ENCODE measurements at regions not wholly inside any gene's neighbourhood (a gene's known extent, or its start where the extent isn't known, plus 50 kb on each side); places are given as distances from the start of the nearest gene placed in this dataset.

DNA sequence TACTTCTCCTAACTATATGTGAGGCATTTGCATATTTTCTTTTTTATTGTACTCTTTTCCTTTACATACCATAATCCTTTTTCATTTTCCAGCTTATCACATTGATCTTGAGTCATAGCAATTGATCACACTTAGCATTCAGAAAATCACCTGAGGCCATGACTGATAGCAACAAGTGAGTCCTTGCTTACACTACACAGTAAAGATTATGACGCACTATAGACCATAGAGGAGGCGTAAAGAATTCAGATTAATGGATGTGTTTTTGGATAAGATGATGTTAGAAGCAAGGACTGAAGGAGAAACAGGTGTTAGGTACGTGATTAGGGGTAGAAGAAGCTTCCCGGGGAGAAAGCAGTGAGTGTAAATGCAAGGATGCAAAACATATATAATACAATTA lies 637.7 kb downstream of the ETNK1 start:
- Histone ChIP-seq H2AFZ (ENCODE audit: low read length) (no peak overlapping the region), H3K9me3 (ENCODE audit: low read length) (no peaks in the 10 kb centered on the region), H4K20me1 (ENCODE audit: insufficient read depth, low read length) (no peaks in the 10 kb centered on the region), H3K79me2 (ENCODE audit: insufficient read depth, low read depth, low read length) (no peaks in the 10 kb centered on the region), H3K4me3 (ENCODE audit: low read depth, low read length, poor library complexity, severe bottlenecking) (no peak overlapping the region), H3K36me3 (ENCODE audit: insufficient read depth, low read length) (no peaks in the 10 kb centered on the region), H3K4me1 (ENCODE audit: insufficient read depth, low read length, poor library complexity, severe bottlenecking) (no peaks in the 10 kb centered on the region), H3K9me2 (ENCODE audit: insufficient read depth, low read length) (no peaks in the 10 kb centered on the region), H3K4me2 (ENCODE audit: low read length) (no peak overlapping the region), H3K27ac (ENCODE audit: low read depth, low read length, poor library complexity, severe bottlenecking) (no peak overlapping the region)
- TF ChIP-seq, protein P1, sequence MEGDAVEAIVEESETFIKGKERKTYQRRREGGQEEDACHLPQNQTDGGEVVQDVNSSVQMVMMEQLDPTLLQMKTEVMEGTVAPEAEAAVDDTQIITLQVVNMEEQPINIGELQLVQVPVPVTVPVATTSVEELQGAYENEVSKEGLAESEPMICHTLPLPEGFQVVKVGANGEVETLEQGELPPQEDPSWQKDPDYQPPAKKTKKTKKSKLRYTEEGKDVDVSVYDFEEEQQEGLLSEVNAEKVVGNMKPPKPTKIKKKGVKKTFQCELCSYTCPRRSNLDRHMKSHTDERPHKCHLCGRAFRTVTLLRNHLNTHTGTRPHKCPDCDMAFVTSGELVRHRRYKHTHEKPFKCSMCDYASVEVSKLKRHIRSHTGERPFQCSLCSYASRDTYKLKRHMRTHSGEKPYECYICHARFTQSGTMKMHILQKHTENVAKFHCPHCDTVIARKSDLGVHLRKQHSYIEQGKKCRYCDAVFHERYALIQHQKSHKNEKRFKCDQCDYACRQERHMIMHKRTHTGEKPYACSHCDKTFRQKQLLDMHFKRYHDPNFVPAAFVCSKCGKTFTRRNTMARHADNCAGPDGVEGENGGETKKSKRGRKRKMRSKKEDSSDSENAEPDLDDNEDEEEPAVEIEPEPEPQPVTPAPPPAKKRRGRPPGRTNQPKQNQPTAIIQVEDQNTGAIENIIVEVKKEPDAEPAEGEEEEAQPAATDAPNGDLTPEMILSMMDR (conservative IDR thresholded peaks at IDR 0.05; ENCODE audit: low read length), result no peak
- TF ChIP-seq EZH2phosphoT487 (IDR thresholded peaks at IDR 0.05; ENCODE audit: borderline replicate concordance, low read depth, low read length), result no peak
- CTCF ChIA-PET (ENCODE audit: unreplicated experiment), result no interaction called here
- no peak for DNase-seq (ENCODE audit: low spot score)
- intact Hi-C loops (cut with micrococcal nuclease; ENCODE audit: unreplicated experiment), result no loop called here
- POLR2A ChIA-PET, result interaction anchor here (1.3 kb wide), 1 partner anchor 14 kb away, joined by 3 read pairs; no protein-coding TSS in a partner anchor
- BruUV-seq (replicated peaks), result no TSS peak

DNA sequence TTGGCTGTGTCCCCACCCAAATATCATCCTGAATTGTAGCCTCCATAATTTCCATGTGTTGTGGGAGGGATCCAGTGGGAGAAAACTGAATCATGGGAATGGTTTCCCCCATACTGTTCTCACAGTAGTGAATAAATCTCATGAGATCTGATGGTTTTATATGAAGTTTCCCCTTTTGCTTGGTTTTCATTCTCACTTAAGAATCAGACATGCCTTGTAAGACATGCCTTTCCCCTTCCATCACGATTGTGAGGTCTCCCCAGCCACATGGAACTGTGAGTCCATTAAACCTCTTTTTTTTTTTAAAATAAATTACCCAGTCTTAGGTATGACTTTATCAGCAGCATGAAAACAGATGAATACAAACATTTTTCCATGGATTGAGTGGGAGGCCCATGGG lies 652.9 kb downstream of the ETNK1 start:
- Histone ChIP-seq H3K9me2 (ENCODE audit: insufficient read depth, low read length) (no peaks in the 10 kb centered on the region), H3K4me1 (ENCODE audit: insufficient read depth, low read length, poor library complexity, severe bottlenecking) (no peaks in the 10 kb centered on the region), H3K4me3 (ENCODE audit: low read depth, low read length, poor library complexity, severe bottlenecking) (no peak overlapping the region), H3K27ac (ENCODE audit: low read depth, low read length, poor library complexity, severe bottlenecking) (no peak overlapping the region), H4K20me1 (ENCODE audit: insufficient read depth, low read length) (no peaks in the 10 kb centered on the region), H3K9me3 (ENCODE audit: low read length) (no peaks in the 10 kb centered on the region), H3K79me2 (ENCODE audit: insufficient read depth, low read depth, low read length) (no peaks in the 10 kb centered on the region), H2AFZ (ENCODE audit: low read length) (no peak overlapping the region), H3K4me2 (ENCODE audit: low read length) (no peak overlapping the region), H3K36me3 (ENCODE audit: insufficient read depth, low read length) (no peaks in the 10 kb centered on the region)
- intact Hi-C loops (cut with micrococcal nuclease; ENCODE audit: unreplicated experiment), result no loop called here
- no peak for DNase-seq (ENCODE audit: low spot score)
- ChIA-PET CTCF (ENCODE audit: unreplicated experiment) (no interaction called here), POLR2A (no interaction called here)
- TF ChIP-seq EZH2phosphoT487 (IDR thresholded peaks at IDR 0.05; ENCODE audit: borderline replicate concordance, low read depth, low read length), result no peak
- TF ChIP-seq, protein P1 (conservative IDR thresholded peaks at IDR 0.05; ENCODE audit: low read length), result no peak
- no TSS peak for BruUV-seq (replicated peaks)

DNA sequence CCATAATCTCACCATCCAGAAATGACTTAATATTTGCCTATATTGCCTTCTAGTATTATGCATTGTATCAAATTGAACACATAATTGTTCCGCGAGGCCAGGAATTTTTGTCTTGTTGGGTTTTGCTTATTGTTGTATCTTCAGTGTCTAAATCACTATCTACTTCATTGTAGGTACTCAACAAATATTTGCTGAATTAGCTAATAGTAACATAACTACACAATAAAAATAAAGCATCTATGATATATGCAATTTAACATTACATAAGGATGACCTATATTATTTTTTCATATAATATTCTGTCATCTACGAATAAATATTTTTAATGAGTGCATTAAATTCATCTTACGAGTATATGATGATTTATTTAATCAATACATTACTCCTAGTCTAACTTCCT lies 656.3 kb downstream of the ETNK1 start:
- DNase-seq (ENCODE audit: low spot score), result no peak
- Histone ChIP-seq H3K4me3 (ENCODE audit: low read depth, low read length, poor library complexity, severe bottlenecking) (no peak overlapping the region), H3K36me3 (ENCODE audit: insufficient read depth, low read length) (no peaks in the 10 kb centered on the region), H3K9me2 (ENCODE audit: insufficient read depth, low read length) (no peaks in the 10 kb centered on the region), H2AFZ (ENCODE audit: low read length) (no peak overlapping the region), H3K4me2 (ENCODE audit: low read length) (no peak overlapping the region), H3K9me3 (ENCODE audit: low read length) (no peaks in the 10 kb centered on the region), H3K4me1 (ENCODE audit: insufficient read depth, low read length, poor library complexity, severe bottlenecking) (no peaks in the 10 kb centered on the region), H4K20me1 (ENCODE audit: insufficient read depth, low read length) (no peaks in the 10 kb centered on the region), H3K79me2 (ENCODE audit: insufficient read depth, low read depth, low read length) (no peaks in the 10 kb centered on the region), H3K27ac (ENCODE audit: low read depth, low read length, poor library complexity, severe bottlenecking) (no peak overlapping the region)
- CTCF ChIA-PET (ENCODE audit: unreplicated experiment), result no interaction called here
- intact Hi-C loops (cut with micrococcal nuclease; ENCODE audit: unreplicated experiment), result no loop called here
- no TSS peak for BruUV-seq (replicated peaks)
- POLR2A ChIA-PET, result no interaction called here
- TF ChIP-seq, protein P1 (conservative IDR thresholded peaks at IDR 0.05; ENCODE audit: low read length), result no peak
- TF ChIP-seq EZH2phosphoT487 (IDR thresholded peaks at IDR 0.05; ENCODE audit: borderline replicate concordance, low read depth, low read length), result no peak
